ENCODE measurements at regions not wholly inside any gene's neighbourhood (a gene's known extent, or its start where the extent isn't known, plus 50 kb on each side); places are given as distances from the start of the nearest gene placed in this dataset.

- H3K4me1 Mint-ChIP-seq: peaks cover 25 to 28% of the 10 kb centered on the region in 2 experiments
- Histone ChIP-seq H2BK15ac (ENCODE audit: low read depth, low read length) (no peak overlapping the region), H2AFZ (ENCODE audit: low read length) (no peak overlapping the region), H3K4me2 (ENCODE audit: insufficient read depth, insufficient read length, low read length) (no peak overlapping the region), H2BK20ac (ENCODE audit: low read depth, low read length, poor library complexity, severe bottlenecking) (no peak overlapping the region), H2BK5ac (ENCODE audit: insufficient read length, low read length) (no peak overlapping the region), H3K4me1 (ENCODE audit: insufficient read depth, low read length) (no peaks in the 10 kb centered on the region), H3K9ac (ENCODE audit: extremely low read depth, insufficient read length, low read length) (no peak overlapping the region), H2BK12ac (ENCODE audit: insufficient read length, low read depth, low read length) (no peak overlapping the region), H3K9me3 (ENCODE audit: control insufficient read depth, low read depth, low read length) (no peaks in the 10 kb centered on the region), H3K18ac (ENCODE audit: insufficient read length, low read depth, low read length) (no peak overlapping the region), H3K23ac (ENCODE audit: insufficient read length, low read depth, low read length) (no peak overlapping the region), H2AK5ac (ENCODE audit: insufficient read length, low read length) (no peak overlapping the region), H4K8ac (replicated peaks; ENCODE audit: insufficient read length, low read depth, low read length) (no peak overlapping the region), H4K20me1 (ENCODE audit: control insufficient read depth, insufficient read depth, insufficient read length) (no peaks in the 10 kb centered on the region), H4K91ac (ENCODE audit: insufficient read length, low read depth, low read length) (no peak overlapping the region), H4K5ac (ENCODE audit: insufficient read length, low read depth, low read length) (no peak overlapping the region), H2BK120ac (ENCODE audit: low read depth, low read length, poor library complexity, severe bottlenecking) (no peak overlapping the region), H3K4ac (ENCODE audit: low read depth, low read length) (no peak overlapping the region), H3K27ac (ENCODE audit: insufficient read length, low read depth, low read length) (no peak overlapping the region), H3K79me1 (ENCODE audit: insufficient read depth, low read depth, low read length, poor library complexity, severe bottlenecking) (no peaks in the 10 kb centered on the region), H3K56ac (ENCODE audit: insufficient read length, low read depth, low read length) (no peak overlapping the region), H3K14ac (ENCODE audit: insufficient read depth, low read length) (no peak overlapping the region), H3T11ph (ENCODE audit: low read length) (no peak overlapping the region), H3K23me2 (ENCODE audit: insufficient read length, low read depth, low read length, poor library complexity, severe bottlenecking) (no peaks in the 10 kb centered on the region), H3K79me2 (ENCODE audit: insufficient read depth, low read length) (no peaks in the 10 kb centered on the region), H3K27me3 (ENCODE audit: insufficient read depth, low read length) (no peaks in the 10 kb centered on the region)
- H3K36me3 Mint-ChIP-seq (ENCODE audit: insufficient read depth in 1 of 3, low read depth in 3 of 3): no peaks in the 10 kb centered on the region
- peak; percentile 33 for DNase-seq
- H3K4me3 Mint-ChIP-seq: no peak overlapping the region
- TF ChIP-seq, protein P1, sequence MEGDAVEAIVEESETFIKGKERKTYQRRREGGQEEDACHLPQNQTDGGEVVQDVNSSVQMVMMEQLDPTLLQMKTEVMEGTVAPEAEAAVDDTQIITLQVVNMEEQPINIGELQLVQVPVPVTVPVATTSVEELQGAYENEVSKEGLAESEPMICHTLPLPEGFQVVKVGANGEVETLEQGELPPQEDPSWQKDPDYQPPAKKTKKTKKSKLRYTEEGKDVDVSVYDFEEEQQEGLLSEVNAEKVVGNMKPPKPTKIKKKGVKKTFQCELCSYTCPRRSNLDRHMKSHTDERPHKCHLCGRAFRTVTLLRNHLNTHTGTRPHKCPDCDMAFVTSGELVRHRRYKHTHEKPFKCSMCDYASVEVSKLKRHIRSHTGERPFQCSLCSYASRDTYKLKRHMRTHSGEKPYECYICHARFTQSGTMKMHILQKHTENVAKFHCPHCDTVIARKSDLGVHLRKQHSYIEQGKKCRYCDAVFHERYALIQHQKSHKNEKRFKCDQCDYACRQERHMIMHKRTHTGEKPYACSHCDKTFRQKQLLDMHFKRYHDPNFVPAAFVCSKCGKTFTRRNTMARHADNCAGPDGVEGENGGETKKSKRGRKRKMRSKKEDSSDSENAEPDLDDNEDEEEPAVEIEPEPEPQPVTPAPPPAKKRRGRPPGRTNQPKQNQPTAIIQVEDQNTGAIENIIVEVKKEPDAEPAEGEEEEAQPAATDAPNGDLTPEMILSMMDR (conservative IDR thresholded peaks at IDR 0.05): no peak
- no peaks in the 10 kb centered on the region for H3K27me3 Mint-ChIP-seq (ENCODE audit: low read depth)
- H3K9me3 Mint-ChIP-seq: no peaks in the 10 kb centered on the region
- no peak overlapping the region; a peak in 1 of 7 replicates for H3K27ac Mint-ChIP-seq
These were observed 294.2 kb upstream of the PTGER4 start for GRCh38 chr5:40385544-40385943.

Measured in H9 (cell line).